Prostate gland (tissue), 2 donors: ENCODE measurements at regions not wholly inside any gene's neighbourhood (a gene's known extent, or its start where the extent isn't known, plus 50 kb on each side); places are given as distances from the start of the nearest gene placed in this dataset.

Experiments used
- CTCF ChIP-seq, 4 experiments: fragments of 200-600 bp in 2 of 4; fragments of 450-650 bp in 2 of 4; sonication (generic) in 2 of 4; IDR thresholded peaks; 1 replicate in 3 of 4; 2 replicates in 1 of 4; pipeline ENCODE4 v1.5.1; 2016 to 2019; ENCODE audit warnings: antibody characterized with exemption in 4 of 4, mild to moderate bottlenecking in 2 of 4, moderate library complexity in 2 of 4
- POLR2A ChIP-seq: fragments of 450-650 bp; IDR thresholded peaks from one replicate; pipeline ENCODE4 v1.6.1; 2016; ENCODE audit warnings: antibody characterized with exemption, mild to moderate bottlenecking
- POLR2AphosphoS5 ChIP-seq: sonication (generic); formaldehyde crosslinking; IDR thresholded peaks from one replicate; pipeline ENCODE4 v1.6.1; 2017; ENCODE audit warnings: antibody characterized with exemption

- TF ChIP-seq POLR2A (no peak), CTCF (IDR thresholded peaks at IDR 0.05) (no peak), POLR2AphosphoS5 (no peak)
These were observed 322.7 kb downstream of the RPS24 start for GRCh38 chr10:78356291-78356900.
